Upper lobe of left lung (tissue), 6 donors: ENCODE measurements at regions not wholly inside any gene's neighbourhood (a gene's known extent, or its start where the extent isn't known, plus 50 kb on each side); places are given as distances from the start of the nearest gene placed in this dataset.

Experiments
- ATAC-seq, 2 donors: fragments of 200-7000 bp; cut with Tn5 transposase; one replicate each; pipeline ENCODE4 v1.9.1; 2022; ENCODE audit warnings: mild to moderate bottlenecking in 2 of 2, moderate library complexity in 2 of 2; ENCODE audit not compliant: low FRiP score in 2 of 2
- DNase-seq, 2 donors: peaks; one replicate each; pipeline ENCODE4 v3.0.0-alpha.2; 2019 to 2020
- H3K27ac ChIP-seq, 4 donors: fragments of 200-600 bp; sonication (generic); one replicate each; pipeline ENCODE4 v1.5.1; 2016 to 2019
- H3K27me3 ChIP-seq, 4 donors: fragments of 200-600 bp; sonication (generic); one replicate each; pipeline ENCODE4 v1.5.1; 2017 to 2019
- H3K36me3 ChIP-seq, 4 donors: fragments of 200-600 bp; sonication (generic); one replicate each; pipeline ENCODE4 v1.5.1; 2016 to 2019
- H3K4me1 ChIP-seq, 4 donors: fragments of 200-600 bp; sonication (generic); one replicate each; pipeline ENCODE4 v1.5.1; 2018 to 2019
- H3K4me3 ChIP-seq, 4 donors: fragments of 200-600 bp; sonication (generic); one replicate each; pipeline ENCODE4 v1.5.1; 2017 to 2019; ENCODE audit warnings: mild to moderate bottlenecking in 2 of 4, moderate library complexity in 1 of 4
- H3K9me3 ChIP-seq, 4 donors: fragments of 200-600 bp; sonication (generic); one replicate each; pipeline ENCODE4 v1.5.1; 2018 to 2019
- CTCF ChIP-seq, 6 experiments: fragments of 450-650 bp in 4 of 6; fragments of 200-600 bp in 2 of 6; sonication (generic) in 2 of 6; IDR thresholded peaks; one replicate each; pipeline ENCODE4 v1.5.1; 2016 to 2019; ENCODE audit warnings: antibody characterized with exemption in 6 of 6
- EP300 ChIP-seq, 4 donors: sonication (generic); formaldehyde crosslinking; IDR thresholded peaks; one replicate each; pipeline ENCODE4 v1.5.1; 2017; ENCODE audit warnings: antibody characterized with exemption in 4 of 4, control low read depth in 2 of 4
- POLR2A ChIP-seq, 4 donors: fragments of 450-650 bp; IDR thresholded peaks; one replicate each; pipeline ENCODE4 v1.5.1; 2016 to 2017; ENCODE audit warnings: antibody characterized with exemption in 4 of 4, mild to moderate bottlenecking in 2 of 4
- POLR2AphosphoS5 ChIP-seq, 2 donors: sonication (generic); formaldehyde crosslinking; IDR thresholded peaks; one replicate each; pipeline ENCODE4 v1.5.1; 2017; ENCODE audit warnings: antibody characterized with exemption in 2 of 2
- WGBS, 2 donors: methylation state at CpG; one replicate each; pipeline ENCODE4 v1.1.5; 2017 to 2018; 5-methylcytosine and 5-hydroxymethylcytosine counted together
- donor health status: DM: no; HTN: no; CAD: no; lungs with moderate emphysema.
- donor health status: DM: no; HTN: yes; CAD: no; lungs with severe emphysema.

GRCh38 chr7:343864-344607 is 54.1 kb downstream of the FOXL3 start:
- no peaks in the 10 kb centered on the region for H3K4me1 ChIP-seq
- H3K27me3 ChIP-seq, result no peaks in the 10 kb centered on the region
- no peak overlapping the region for H3K27ac ChIP-seq
- DNase-seq, result peak in 1 of 2 donors; percentile 69
- no peak overlapping the region for H3K4me3 ChIP-seq
- H3K36me3 ChIP-seq, result no peaks in the 10 kb centered on the region
- no peak for ATAC-seq
- WGBS, 2 donors, result 96 to 98% methylated on average over 10 to 25 of the region's 25 CpGs
- no peak for TF ChIP-seq EP300 (IDR thresholded peaks at IDR 0.05)
- TF ChIP-seq POLR2AphosphoS5 (IDR thresholded peaks at IDR 0.05), result no peak
- TF ChIP-seq CTCF (IDR thresholded peaks at IDR 0.05), result no peak
- TF ChIP-seq POLR2A (IDR thresholded peaks at IDR 0.05), result no peak
- no peaks in the 10 kb centered on the region for H3K9me3 ChIP-seq

GRCh38 chr7:344608-344994 is 54.6 kb downstream of the FOXL3 start:
- H3K27me3 ChIP-seq, result no peaks in the 10 kb centered on the region
- ATAC-seq (no peak), DNase-seq (peak in 1 of 2 donors; percentile 43)
- WGBS, 2 donors, result 92 to 94% methylated on average over 15 of the region's 15 CpGs
- H3K4me1 ChIP-seq, result no peaks in the 10 kb centered on the region
- no peak for TF ChIP-seq EP300 (IDR thresholded peaks at IDR 0.05)
- no peak for TF ChIP-seq POLR2AphosphoS5 (IDR thresholded peaks at IDR 0.05)
- no peak for TF ChIP-seq POLR2A (IDR thresholded peaks at IDR 0.05)
- no peak for TF ChIP-seq CTCF (IDR thresholded peaks at IDR 0.05)
- H3K36me3 ChIP-seq, result no peaks in the 10 kb centered on the region
- H3K27ac ChIP-seq, result no peak overlapping the region
- no peaks in the 10 kb centered on the region for H3K9me3 ChIP-seq
- H3K4me3 ChIP-seq, result no peak overlapping the region

- peak in 1 of 2 donors; percentile 77 for DNase-seq
- Histone ChIP-seq H3K4me3 (no peak overlapping the region), H3K27me3 (no peaks in the 10 kb centered on the region), H3K27ac (no peak overlapping the region), H3K4me1 (no peaks in the 10 kb centered on the region), H3K9me3 (no peaks in the 10 kb centered on the region), H3K36me3 (no peaks in the 10 kb centered on the region)
- no peak for ATAC-seq
- TF ChIP-seq POLR2A (IDR thresholded peaks at IDR 0.05), result no peak
- TF ChIP-seq CTCF (IDR thresholded peaks at IDR 0.05), result no peak
- WGBS, 2 donors, result 94 to 95% methylated on average over 35 to 42 of the region's 60 CpGs
Measured at GRCh38 chr7:346116-346898, 56.3 kb downstream of the FOXL3 start.

DNA sequence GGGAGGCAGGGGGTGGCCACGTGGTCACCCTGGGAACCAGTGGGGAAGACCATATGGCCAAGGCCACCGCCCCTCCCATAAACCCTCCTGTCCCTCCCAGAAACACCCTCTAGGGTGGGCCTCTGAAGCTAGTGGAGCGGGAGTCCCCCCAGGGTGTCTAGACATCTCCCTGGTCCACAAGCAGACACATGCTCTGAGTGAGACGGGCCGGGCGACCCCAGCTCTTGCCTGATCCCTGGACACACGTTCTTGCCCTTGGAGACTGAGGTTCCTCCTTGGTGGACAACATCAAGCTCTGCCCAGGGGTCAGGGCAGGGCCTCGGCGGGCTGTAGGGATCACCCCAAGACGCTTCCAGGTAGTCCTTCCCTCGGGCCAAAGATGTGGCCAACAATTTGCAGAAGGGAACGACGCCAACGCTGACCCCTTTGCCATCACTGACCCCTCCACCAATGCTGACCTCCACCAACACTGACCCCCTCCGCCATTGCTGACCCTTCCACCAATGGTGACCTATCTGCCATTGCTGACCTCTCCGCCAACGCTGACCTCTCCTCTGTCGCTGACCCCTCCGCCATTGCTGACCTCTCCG is 57.1 kb downstream of the FOXL3 start:
- no peaks in the 10 kb centered on the region for H3K36me3 ChIP-seq
- H3K9me3 ChIP-seq, result no peaks in the 10 kb centered on the region
- 88 to 93% methylated on average over 11 to 20 of the region's 20 CpGs for WGBS, 2 donors
- TF ChIP-seq POLR2A (IDR thresholded peaks at IDR 0.05) (no peak), POLR2AphosphoS5 (IDR thresholded peaks at IDR 0.05) (no peak), EP300 (IDR thresholded peaks at IDR 0.05) (no peak), CTCF (IDR thresholded peaks at IDR 0.05) (no peak)
- peak in 1 of 2 donors; percentile 63 for DNase-seq
- peak in 1 of 2 donors; percentile 4 for ATAC-seq
- H3K27ac ChIP-seq, result no peak overlapping the region
- H3K4me3 ChIP-seq, result no peak overlapping the region
- no peaks in the 10 kb centered on the region for H3K27me3 ChIP-seq
- peaks cover 6 to 7% (median 7%) of the 10 kb centered on the region in 4 donors for H3K4me1 ChIP-seq
